GM19023 (cell line): ENCODE measurements at regions not wholly inside any gene's neighbourhood (a gene's known extent, or its start where the extent isn't known, plus 50 kb on each side); places are given as distances from the start of the nearest gene placed in this dataset.

ENCODE experiments used
- ATAC-seq: cut with Tn5 transposase; IDR thresholded peaks from one replicate; pipeline ENCODE4 v1.9.1; 2021; ENCODE audit warnings: mild to moderate bottlenecking, moderate library complexity; ENCODE audit not compliant: unreplicated experiment

- ATAC-seq, result no peak
Measured at GRCh38 chr3:150172356-150172755, 201.7 kb upstream of the PFN2 start.

GRCh38 chr3:150170852-150171520, 200.3 kb upstream of the PFN2 start:
- no peak for ATAC-seq

GRCh38 chr3:150169330-150169940, 198.7 kb upstream of the PFN2 start:
- no peak for ATAC-seq

GRCh38 chr3:150168698-150169097, 198.0 kb upstream of the PFN2 start:
- ATAC-seq, result no peak

- no peak for ATAC-seq
Measured at GRCh38 chr3:150165396-150166094, 194.8 kb upstream of the PFN2 start.

- ATAC-seq, result no peak
Measured at GRCh38 chr3:150161011-150161410, 190.3 kb upstream of the PFN2 start.

- no peak for ATAC-seq
Measured at GRCh38 chr3:150158943-150159625, 188.4 kb upstream of the PFN2 start.

GRCh38 chr3:150152567-150152966, 181.9 kb upstream of the PFN2 start:
- no peak for ATAC-seq

- no peak for ATAC-seq
Measured at GRCh38 chr3:150150633-150151032, 179.9 kb upstream of the PFN2 start.

GRCh38 chr3:150149651-150150051, 179.0 kb upstream of the PFN2 start:
- no peak for ATAC-seq

- no peak for ATAC-seq
Measured at GRCh38 chr3:150148227-150148626, 177.5 kb upstream of the PFN2 start.

GRCh38 chr3:150147776-150148175, 177.1 kb upstream of the PFN2 start:
- no peak for ATAC-seq

GRCh38 chr3:150146991-150147761, 176.5 kb upstream of the PFN2 start:
- no peak for ATAC-seq

- ATAC-seq, result no peak
Measured at GRCh38 chr3:150145659-150146058, 175.0 kb upstream of the PFN2 start.

- ATAC-seq, result no peak
Measured at GRCh38 chr3:150144191-150144708, 173.6 kb upstream of the PFN2 start.

GRCh38 chr3:150142936-150143335, 172.2 kb upstream of the PFN2 start:
- ATAC-seq, result no peak

GRCh38 chr3:150141790-150142326, 171.2 kb upstream of the PFN2 start:
- no peak for ATAC-seq

- ATAC-seq, result no peak
Measured at GRCh38 chr3:150140614-150141321, 170.1 kb upstream of the PFN2 start.

- ATAC-seq, result no peak
Measured at GRCh38 chr3:150138824-150139223, 168.1 kb upstream of the PFN2 start.

GRCh38 chr3:150136242-150136641, 165.5 kb upstream of the PFN2 start:
- no peak for ATAC-seq
